H9 (cell line): ENCODE measurements at regions not wholly inside any gene's neighbourhood (a gene's known extent, or its start where the extent isn't known, plus 50 kb on each side); places are given as distances from the start of the nearest gene placed in this dataset.

Source experiments
- DNase-seq: peaks from one replicate; pipeline ENCODE4 v3.0.0-alpha.2; 2017
- H2AFZ ChIP-seq: one replicate; pipeline ENCODE4 v1.6.1; 2013; ENCODE audit warnings: mild to moderate bottlenecking, low read length, control low read depth, moderate library complexity
- H2AK5ac ChIP-seq: 2 replicates; pipeline ENCODE4 v1.6.1; 2013; ENCODE audit warnings: low read length, control low read depth, mixed read lengths; ENCODE audit not compliant: insufficient read length
- H2BK120ac ChIP-seq: one replicate; pipeline ENCODE4 v1.6.1; 2013; ENCODE audit warnings: low read depth, mild to moderate bottlenecking, low read length, control low read depth, inconsistent platforms; ENCODE audit not compliant: poor library complexity, severe bottlenecking
- H2BK12ac ChIP-seq: 2 replicates; pipeline ENCODE4 v1.6.1; 2013; ENCODE audit warnings: low read length, control low read depth, mixed read lengths, low read depth; ENCODE audit not compliant: insufficient read length
- H2BK15ac ChIP-seq: 2 replicates; pipeline ENCODE4 v1.6.1; 2013; ENCODE audit warnings: low read depth, low read length, control low read depth
- H2BK20ac ChIP-seq: one replicate; pipeline ENCODE4 v1.6.1; 2013; ENCODE audit warnings: low read depth, mild to moderate bottlenecking, low read length, control low read depth, inconsistent platforms; ENCODE audit not compliant: poor library complexity, severe bottlenecking
- H2BK5ac ChIP-seq: 2 replicates; pipeline ENCODE4 v1.6.1; 2013; ENCODE audit warnings: low read length, control low read depth, mixed read lengths; ENCODE audit not compliant: insufficient read length
- H3K14ac ChIP-seq: 2 replicates; pipeline ENCODE4 v1.6.1; 2013; ENCODE audit warnings: low read length, control low read depth; ENCODE audit not compliant: insufficient read depth
- H3K18ac ChIP-seq: 2 replicates; pipeline ENCODE4 v1.6.1; 2013; ENCODE audit warnings: low read depth, mild to moderate bottlenecking, mixed read lengths, low read length, control low read depth; ENCODE audit not compliant: insufficient read length
- H3K23ac ChIP-seq: 2 replicates; pipeline ENCODE4 v1.6.1; 2013; ENCODE audit warnings: low read length, control low read depth, mixed read lengths, low read depth; ENCODE audit not compliant: insufficient read length
- H3K23me2 ChIP-seq: 2 replicates; pipeline ENCODE4 v1.6.1; 2013; ENCODE audit warnings: low read depth, mild to moderate bottlenecking, mixed read lengths, low read length, control low read depth; ENCODE audit not compliant: insufficient read length, poor library complexity, severe bottlenecking
- H3K27ac ChIP-seq: 2 replicates; pipeline ENCODE4 v1.5.1; 2013; ENCODE audit warnings: low read length, control low read depth, mixed read lengths, low read depth; ENCODE audit not compliant: insufficient read length
- H3K27me3 ChIP-seq: 2 replicates; pipeline ENCODE4 v1.6.1; 2013; ENCODE audit warnings: low read length, control low read depth, inconsistent platforms; ENCODE audit not compliant: insufficient read depth
- H3K4ac ChIP-seq: 2 replicates; pipeline ENCODE4 v1.6.1; 2013; ENCODE audit warnings: low read depth, mild to moderate bottlenecking, control low read depth, inconsistent platforms, low read length, moderate library complexity
- H3K4me1 ChIP-seq: 2 replicates; pipeline ENCODE4 v1.6.1; 2013; ENCODE audit warnings: low read length, control low read depth, inconsistent platforms; ENCODE audit not compliant: insufficient read depth
- H3K4me2 ChIP-seq: 2 replicates; pipeline ENCODE4 v1.6.1; 2013; ENCODE audit warnings: low read length, control low read depth, mixed read lengths; ENCODE audit not compliant: insufficient read length, insufficient read depth
- H3K56ac ChIP-seq: 2 replicates; pipeline ENCODE4 v1.6.1; 2013; ENCODE audit warnings: low read depth, mild to moderate bottlenecking, mixed read lengths, low read length, control low read depth; ENCODE audit not compliant: insufficient read length
- H3K79me1 ChIP-seq: 2 replicates; pipeline ENCODE4 v1.6.1; 2013; ENCODE audit warnings: low read depth, mild to moderate bottlenecking, moderate library complexity, low read length, control low read depth, inconsistent platforms; ENCODE audit not compliant: insufficient read depth, poor library complexity, severe bottlenecking
- H3K79me2 ChIP-seq: 2 replicates; pipeline ENCODE4 v1.6.1; 2013; ENCODE audit warnings: low read length, control low read depth, inconsistent platforms; ENCODE audit not compliant: insufficient read depth
- H3K9ac ChIP-seq: 2 replicates; pipeline ENCODE4 v1.6.1; 2013; ENCODE audit warnings: low read length, control low read depth, mixed read lengths; ENCODE audit not compliant: insufficient read length; ENCODE audit errors: extremely low read depth
- H3K9me3 ChIP-seq: one replicate; pipeline ENCODE4 v1.6.1; 2013; ENCODE audit warnings: low read depth, low read length, inconsistent platforms; ENCODE audit not compliant: control insufficient read depth
- H3T11ph ChIP-seq: one replicate; pipeline ENCODE4 v1.6.1; 2013; ENCODE audit warnings: mild to moderate bottlenecking, low read length, control low read depth, inconsistent platforms
- H4K20me1 ChIP-seq: one replicate; pipeline ENCODE4 v1.6.1; 2013; ENCODE audit not compliant: control insufficient read depth, insufficient read length, insufficient read depth
- H4K5ac ChIP-seq: 2 replicates; pipeline ENCODE4 v1.6.1; 2013; ENCODE audit warnings: low read depth, mild to moderate bottlenecking, mixed read lengths, low read length, control low read depth; ENCODE audit not compliant: insufficient read length
- H4K8ac ChIP-seq: replicated peaks from 2 replicates; pipeline ENCODE4 v1.6.1; 2013; ENCODE audit warnings: low read length, control low read depth, mixed read lengths, low read depth; ENCODE audit not compliant: insufficient read length
- H4K91ac ChIP-seq: 2 replicates; pipeline ENCODE4 v1.6.1; 2013; ENCODE audit warnings: low read depth, mild to moderate bottlenecking, moderate library complexity, mixed read lengths, low read length, control low read depth; ENCODE audit not compliant: insufficient read length
- H3K27ac Mint-ChIP-seq, 3 experiments: 2 replicates in 2 of 3; 3 replicates in 1 of 3; pipeline ENCODE4 v1.8.0; 2020 to 2021; ENCODE audit warnings: mixed read lengths in 3 of 3, mild to moderate bottlenecking in 1 of 3, moderate library complexity in 1 of 3
- H3K27me3 Mint-ChIP-seq: 2 replicates; pipeline ENCODE4 v1.8.0; 2021; ENCODE audit warnings: low read depth, mild to moderate bottlenecking, moderate library complexity, mixed read lengths
- H3K36me3 Mint-ChIP-seq, 3 experiments: 2 replicates in 2 of 3; 3 replicates in 1 of 3; pipeline ENCODE4 v1.8.0; 2020 to 2021; ENCODE audit warnings: low read depth in 3 of 3, mixed read lengths in 3 of 3; ENCODE audit not compliant: insufficient read depth in 1 of 3
- H3K4me1 Mint-ChIP-seq, 2 experiments: 2 replicates each; pipeline ENCODE4 v1.8.0; 2020; ENCODE audit warnings: mixed read lengths in 2 of 2
- H3K4me3 Mint-ChIP-seq, 2 experiments: 2 replicates in 1 of 2; 3 replicates in 1 of 2; pipeline ENCODE4 v1.8.0; 2020 to 2021; ENCODE audit warnings: mild to moderate bottlenecking in 2 of 2, mixed read lengths in 2 of 2, moderate library complexity in 1 of 2
- H3K9me3 Mint-ChIP-seq, 2 experiments: 2 replicates in 1 of 2; 3 replicates in 1 of 2; pipeline ENCODE4 v1.8.0; 2020; ENCODE audit warnings: mild to moderate bottlenecking in 2 of 2, mixed read lengths in 2 of 2, moderate library complexity in 1 of 2
- CTCF ChIP-seq: fragments of 200-600 bp; sonication (generic); conservative IDR thresholded peaks from 3 replicates; pipeline ENCODE4 v1.8.0; 2021; ENCODE audit warnings: antibody characterized with exemption, mild to moderate bottlenecking
- WGBS: extraction: QIAGEN DNeasy Blood & Tissue Kit; methylation state at CpG from one replicate; pipeline ENCODE4 v1.1.7; 2013; ENCODE audit warnings: missing lambda C conversion rate, low lambda C conversion rate, mixed read lengths; ENCODE audit not compliant: insufficient read length; ENCODE audit errors: extremely low coverage; 5-methylcytosine and 5-hydroxymethylcytosine counted together

GRCh38 chr11:30652801-30653200 is 66.6 kb upstream of the MPPED2 start:
- no peak overlapping the region for H4K91ac ChIP-seq
- H3K27ac ChIP-seq, result no peak overlapping the region
- H2AFZ ChIP-seq, result no peak overlapping the region
- no peak overlapping the region for H3T11ph ChIP-seq
- H2BK5ac ChIP-seq, result no peak overlapping the region
- Mint-ChIP-seq H3K4me3 (no peak overlapping the region), H3K36me3 (no peaks in the 10 kb centered on the region), H3K9me3 (no peaks in the 10 kb centered on the region; a peak in 1 of 5 replicates), H3K4me1 (0 out of 4 replicates have a peak, but pooled peaks cover 0 to 5% of the 10 kb centered on the region in 2 experiments), H3K27me3 (no peaks in the 10 kb centered on the region; the same call in none of the 2 replicates), H3K27ac (no peak overlapping the region)
- H3K9ac ChIP-seq, result no peak overlapping the region
- H3K23ac ChIP-seq, result no peak overlapping the region
- no peak overlapping the region for H3K56ac ChIP-seq
- no peaks in the 10 kb centered on the region for H4K20me1 ChIP-seq
- no peaks in the 10 kb centered on the region for H3K4me1 ChIP-seq
- TF ChIP-seq CTCF, result no peak
- H3K4me2 ChIP-seq, result no peak overlapping the region
- no peak overlapping the region for H2AK5ac ChIP-seq
- H3K4ac ChIP-seq, result no peak overlapping the region
- H3K18ac ChIP-seq, result no peak overlapping the region
- H3K79me1 ChIP-seq, result no peaks in the 10 kb centered on the region
- H3K79me2 ChIP-seq, result no peaks in the 10 kb centered on the region
- H3K9me3 ChIP-seq, result no peaks in the 10 kb centered on the region
- no peaks in the 10 kb centered on the region for H3K23me2 ChIP-seq
- no peaks in the 10 kb centered on the region for H3K27me3 ChIP-seq
- WGBS, result no CpG with 5 or more reads among the region's 2 CpGs
- H2BK15ac ChIP-seq, result no peak overlapping the region
- no peak overlapping the region for H3K14ac ChIP-seq
- DNase-seq, result no peak
- H2BK120ac ChIP-seq, result no peak overlapping the region
- H4K8ac ChIP-seq, result no peak overlapping the region
- no peak overlapping the region for H4K5ac ChIP-seq
- H2BK20ac ChIP-seq, result no peak overlapping the region
- no peak overlapping the region for H2BK12ac ChIP-seq
